ENCODE measurements at regions not wholly inside any gene's neighbourhood (a gene's known extent, or its start where the extent isn't known, plus 50 kb on each side); places are given as distances from the start of the nearest gene placed in this dataset.

DNA sequence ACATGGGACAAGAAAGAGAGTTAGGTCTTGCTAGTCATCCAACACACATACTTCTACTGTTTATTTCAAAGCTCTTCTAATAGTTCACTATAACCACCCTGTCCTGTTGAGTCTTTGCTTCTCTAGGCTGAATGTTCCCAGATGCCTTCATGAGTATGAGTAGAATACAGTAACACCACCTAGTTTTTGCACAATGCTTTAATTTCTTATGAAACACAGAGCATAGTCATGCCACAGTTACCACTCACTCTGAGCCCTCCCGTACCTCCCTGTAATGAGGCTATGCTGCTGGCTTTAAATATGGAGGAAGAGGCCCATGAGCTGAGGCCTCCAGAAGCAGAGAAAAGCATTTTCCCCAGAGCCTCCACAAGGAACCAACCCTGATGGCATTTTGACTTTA lies 75.0 kb upstream of the SLC1A3 start:
- TF ChIP-seq, protein P1, sequence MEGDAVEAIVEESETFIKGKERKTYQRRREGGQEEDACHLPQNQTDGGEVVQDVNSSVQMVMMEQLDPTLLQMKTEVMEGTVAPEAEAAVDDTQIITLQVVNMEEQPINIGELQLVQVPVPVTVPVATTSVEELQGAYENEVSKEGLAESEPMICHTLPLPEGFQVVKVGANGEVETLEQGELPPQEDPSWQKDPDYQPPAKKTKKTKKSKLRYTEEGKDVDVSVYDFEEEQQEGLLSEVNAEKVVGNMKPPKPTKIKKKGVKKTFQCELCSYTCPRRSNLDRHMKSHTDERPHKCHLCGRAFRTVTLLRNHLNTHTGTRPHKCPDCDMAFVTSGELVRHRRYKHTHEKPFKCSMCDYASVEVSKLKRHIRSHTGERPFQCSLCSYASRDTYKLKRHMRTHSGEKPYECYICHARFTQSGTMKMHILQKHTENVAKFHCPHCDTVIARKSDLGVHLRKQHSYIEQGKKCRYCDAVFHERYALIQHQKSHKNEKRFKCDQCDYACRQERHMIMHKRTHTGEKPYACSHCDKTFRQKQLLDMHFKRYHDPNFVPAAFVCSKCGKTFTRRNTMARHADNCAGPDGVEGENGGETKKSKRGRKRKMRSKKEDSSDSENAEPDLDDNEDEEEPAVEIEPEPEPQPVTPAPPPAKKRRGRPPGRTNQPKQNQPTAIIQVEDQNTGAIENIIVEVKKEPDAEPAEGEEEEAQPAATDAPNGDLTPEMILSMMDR (IDR thresholded peaks at IDR 0.05): no peak
- no peak for TF ChIP-seq POLR2A (IDR thresholded peaks at IDR 0.05)
